DOHH2 (cell line): ENCODE measurements at regions not wholly inside any gene's neighbourhood (a gene's known extent, or its start where the extent isn't known, plus 50 kb on each side); places are given as distances from the start of the nearest gene placed in this dataset.

ENCODE experiments used
- H3F3A ChIP-seq: fragments of 200-600 bp; sonication (generic), shearing (Covaris generic); 2 replicates; pipeline ENCODE4 v1.6.0; 2016; ENCODE audit warnings: antibody characterized with exemption, mild to moderate bottlenecking; ENCODE audit not compliant: control insufficient read depth, insufficient read depth
- H3K27ac ChIP-seq: fragments of 200-600 bp; sonication (generic); 2 replicates; pipeline ENCODE4 v1.5.1; 2014; ENCODE audit warnings: low read depth, mild to moderate bottlenecking, low read length, moderate library complexity
- H3K27me3 ChIP-seq: fragments of 200-600 bp; sonication (generic); 2 replicates; pipeline ENCODE4 v1.6.1; 2014; ENCODE audit warnings: mild to moderate bottlenecking, low read length, mixed read lengths; ENCODE audit not compliant: control insufficient read depth
- H3K36me3 ChIP-seq: fragments of 200-600 bp; sonication (generic); 2 replicates; pipeline ENCODE4 v1.6.1; 2014; ENCODE audit warnings: mild to moderate bottlenecking, low read length, moderate library complexity, mixed read lengths; ENCODE audit not compliant: control insufficient read depth
- H3K4me1 ChIP-seq: fragments of 200-600 bp; sonication (generic); 2 replicates; pipeline ENCODE4 v1.6.1; 2014; ENCODE audit warnings: mild to moderate bottlenecking, low read length, mixed read lengths; ENCODE audit not compliant: control insufficient read depth
- H3K4me2 ChIP-seq: fragments of 200-600 bp; sonication (generic); 2 replicates; pipeline ENCODE4 v1.6.0; 2014; ENCODE audit warnings: mild to moderate bottlenecking, low read length, moderate library complexity
- H3K4me3 ChIP-seq: fragments of 200-600 bp; sonication (generic); 2 replicates; pipeline ENCODE4 v1.5.1; 2014; ENCODE audit warnings: mild to moderate bottlenecking, low read length, mixed read lengths
- H3K79me2 ChIP-seq: fragments of 200-600 bp; sonication (generic); 2 replicates; pipeline ENCODE4 v1.6.1; 2014; ENCODE audit warnings: mild to moderate bottlenecking, low read length, mixed read lengths; ENCODE audit not compliant: control insufficient read depth
- H3K9me2 ChIP-seq: fragments of 200-600 bp; sonication (generic); replicated peaks from 2 replicates; pipeline ENCODE4 v1.6.1; 2014; ENCODE audit warnings: mild to moderate bottlenecking, low read length, mixed read lengths; ENCODE audit not compliant: control insufficient read depth
- H3K9me3 ChIP-seq: fragments of 200-600 bp; sonication (generic); 2 replicates; pipeline ENCODE4 v1.6.1; 2014; ENCODE audit warnings: antibody characterized with exemption, low read length, mixed read lengths; ENCODE audit not compliant: control insufficient read depth, insufficient read depth
- H4K20me1 ChIP-seq: fragments of 200-600 bp; sonication (generic); 2 replicates; pipeline ENCODE4 v1.6.0; 2014; ENCODE audit warnings: low read depth, mild to moderate bottlenecking, antibody characterized with exemption, low read length, moderate library complexity; ENCODE audit not compliant: control insufficient read depth, insufficient read depth
- EZH2phosphoT487 ChIP-seq: fragments of 200-600 bp; sonication (generic); IDR thresholded peaks from 2 replicates; pipeline ENCODE4 v1.6.1; 2017; ENCODE audit warnings: borderline replicate concordance, mild to moderate bottlenecking, antibody characterized with exemption, low read length, moderate library complexity, mixed read lengths
- TF ChIP-seq, protein P1 (sequence below): fragments of 200-600 bp; sonication (generic); IDR thresholded peaks from one replicate; pipeline ENCODE4 v1.5.1; 2014; ENCODE audit warnings: antibody characterized with exemption, mild to moderate bottlenecking, low read depth, low read length; ENCODE audit not compliant: poor library complexity, severe bottlenecking

DNA sequence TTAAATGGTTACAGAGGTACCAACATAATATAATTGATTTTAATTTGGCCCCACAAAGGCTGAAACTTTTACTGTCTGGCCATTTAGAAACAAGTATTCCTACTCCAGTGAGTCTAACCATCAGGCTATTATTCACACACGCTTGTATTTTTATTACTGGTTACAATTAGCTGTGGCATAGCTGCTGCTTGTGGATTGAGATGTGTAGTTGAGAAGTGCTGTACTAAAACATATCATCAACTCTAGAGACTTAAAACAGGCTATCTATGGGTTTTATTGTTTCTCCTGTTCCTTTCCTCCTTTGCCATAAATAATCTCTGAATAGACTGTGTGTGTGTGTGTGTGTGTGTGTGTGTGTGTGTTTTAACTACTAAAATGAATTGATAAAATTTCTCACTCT is 530.2 kb downstream of the CCDC85A start:
- TF ChIP-seq EZH2phosphoT487: no peak
- TF ChIP-seq, protein P1, sequence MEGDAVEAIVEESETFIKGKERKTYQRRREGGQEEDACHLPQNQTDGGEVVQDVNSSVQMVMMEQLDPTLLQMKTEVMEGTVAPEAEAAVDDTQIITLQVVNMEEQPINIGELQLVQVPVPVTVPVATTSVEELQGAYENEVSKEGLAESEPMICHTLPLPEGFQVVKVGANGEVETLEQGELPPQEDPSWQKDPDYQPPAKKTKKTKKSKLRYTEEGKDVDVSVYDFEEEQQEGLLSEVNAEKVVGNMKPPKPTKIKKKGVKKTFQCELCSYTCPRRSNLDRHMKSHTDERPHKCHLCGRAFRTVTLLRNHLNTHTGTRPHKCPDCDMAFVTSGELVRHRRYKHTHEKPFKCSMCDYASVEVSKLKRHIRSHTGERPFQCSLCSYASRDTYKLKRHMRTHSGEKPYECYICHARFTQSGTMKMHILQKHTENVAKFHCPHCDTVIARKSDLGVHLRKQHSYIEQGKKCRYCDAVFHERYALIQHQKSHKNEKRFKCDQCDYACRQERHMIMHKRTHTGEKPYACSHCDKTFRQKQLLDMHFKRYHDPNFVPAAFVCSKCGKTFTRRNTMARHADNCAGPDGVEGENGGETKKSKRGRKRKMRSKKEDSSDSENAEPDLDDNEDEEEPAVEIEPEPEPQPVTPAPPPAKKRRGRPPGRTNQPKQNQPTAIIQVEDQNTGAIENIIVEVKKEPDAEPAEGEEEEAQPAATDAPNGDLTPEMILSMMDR: no peak
- no peaks in the 10 kb centered on the region for H3K79me2 ChIP-seq
- no peaks in the 10 kb centered on the region for H3K9me3 ChIP-seq
- H3K4me1 ChIP-seq: no peaks in the 10 kb centered on the region
- H3F3A ChIP-seq: no peaks in the 10 kb centered on the region
- no peaks in the 10 kb centered on the region for H3K9me2 ChIP-seq
- no peaks in the 10 kb centered on the region for H4K20me1 ChIP-seq
- H3K27me3 ChIP-seq: no peaks in the 10 kb centered on the region
- no peak overlapping the region for H3K4me3 ChIP-seq
- no peak overlapping the region for H3K27ac ChIP-seq
- H3K4me2 ChIP-seq: no peak overlapping the region
- H3K36me3 ChIP-seq: no peaks in the 10 kb centered on the region

DNA sequence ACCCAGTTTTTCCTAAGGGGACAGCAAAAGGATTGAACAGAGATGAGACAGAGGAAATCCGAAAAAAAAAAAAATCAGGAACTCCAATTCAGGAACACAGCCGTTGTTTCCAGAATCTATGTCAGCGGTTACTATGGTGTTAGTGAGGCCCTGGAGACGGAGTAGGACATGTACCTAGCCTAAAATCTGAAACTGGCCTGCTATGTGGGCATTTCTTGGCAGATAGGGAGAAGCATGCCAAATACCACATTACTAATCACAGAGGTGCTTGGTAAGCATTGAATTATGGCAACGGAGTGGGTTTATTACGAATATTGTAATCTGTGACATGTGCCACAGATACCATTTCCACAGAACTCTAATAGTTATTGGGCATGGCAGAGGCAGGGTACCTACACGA is 530.6 kb downstream of the CCDC85A start:
- H3K27ac ChIP-seq: no peak overlapping the region
- H3K4me1 ChIP-seq: no peaks in the 10 kb centered on the region
- no peak overlapping the region for H3K4me2 ChIP-seq

DNA sequence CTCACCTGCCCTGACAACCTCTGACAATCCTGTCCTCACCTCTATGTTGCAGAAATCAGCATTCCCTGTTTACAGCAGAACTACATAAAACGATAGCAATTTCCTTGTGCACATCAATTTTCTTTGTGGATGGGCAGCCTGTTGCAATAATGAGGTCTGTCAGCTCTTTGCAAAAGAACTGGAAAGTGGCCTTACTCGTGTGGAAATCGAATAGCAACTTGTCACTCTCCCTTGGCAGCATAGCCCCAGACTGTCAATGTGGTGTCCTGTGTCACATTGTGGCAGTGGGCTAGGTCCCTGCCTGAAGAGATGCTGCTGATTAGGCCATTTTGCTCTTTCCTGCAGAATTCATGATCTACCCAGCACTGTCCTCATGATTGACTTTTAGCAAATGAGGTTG is 531.9 kb downstream of the CCDC85A start:
- Histone ChIP-seq H3K79me2 (no peaks in the 10 kb centered on the region), H3K27ac (no peak overlapping the region), H3K4me1 (no peaks in the 10 kb centered on the region), H3K9me3 (no peaks in the 10 kb centered on the region), H3K9me2 (no peaks in the 10 kb centered on the region), H3K36me3 (no peaks in the 10 kb centered on the region), H3K4me3 (no peak overlapping the region), H3K27me3 (no peaks in the 10 kb centered on the region), H3F3A (no peaks in the 10 kb centered on the region), H4K20me1 (no peaks in the 10 kb centered on the region), H3K4me2 (no peak overlapping the region)
- no peak for TF ChIP-seq EZH2phosphoT487
- TF ChIP-seq, protein P1: no peak

More for the DNA sequence above, 530.6 kb downstream of the CCDC85A start:
- Histone ChIP-seq H3K9me3 (no peaks in the 10 kb centered on the region), H3K36me3 (no peaks in the 10 kb centered on the region), H3K27me3 (no peaks in the 10 kb centered on the region), H4K20me1 (no peaks in the 10 kb centered on the region), H3K79me2 (no peaks in the 10 kb centered on the region), H3F3A (no peaks in the 10 kb centered on the region), H3K4me3 (no peak overlapping the region), H3K9me2 (no peaks in the 10 kb centered on the region)
- TF ChIP-seq, protein P1: no peak
- no peak for TF ChIP-seq EZH2phosphoT487

DNA sequence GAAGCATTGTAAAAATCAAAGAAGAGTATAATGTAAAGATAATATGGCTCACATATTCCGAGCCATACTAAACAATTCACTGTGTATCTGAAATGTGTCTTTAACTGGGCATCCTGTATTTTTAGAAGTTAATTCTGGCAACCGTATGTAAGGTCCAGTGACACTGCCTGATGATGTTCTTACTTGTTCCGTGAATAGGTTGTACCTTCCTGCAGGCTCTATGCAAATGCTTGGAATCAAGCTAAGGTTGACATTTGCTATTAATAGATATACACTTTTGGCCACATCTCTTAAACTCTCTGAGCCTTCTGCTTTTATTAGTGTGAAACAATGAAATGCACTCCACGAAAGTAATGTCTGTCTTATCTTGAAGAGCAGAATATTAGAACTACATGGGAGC is 534.6 kb downstream of the CCDC85A start:
- no peaks in the 10 kb centered on the region for H4K20me1 ChIP-seq
- H3K36me3 ChIP-seq: no peaks in the 10 kb centered on the region
- H3K9me3 ChIP-seq: no peaks in the 10 kb centered on the region
- H3F3A ChIP-seq: no peaks in the 10 kb centered on the region
- H3K4me1 ChIP-seq: no peaks in the 10 kb centered on the region
- TF ChIP-seq, protein P1: no peak
- no peak for TF ChIP-seq EZH2phosphoT487
- no peaks in the 10 kb centered on the region for H3K27me3 ChIP-seq
- H3K4me2 ChIP-seq: no peak overlapping the region
- H3K9me2 ChIP-seq: no peaks in the 10 kb centered on the region
- H3K27ac ChIP-seq: no peak overlapping the region
- no peaks in the 10 kb centered on the region for H3K79me2 ChIP-seq
- H3K4me3 ChIP-seq: no peak overlapping the region
